ENCODE measurements at regions not wholly inside any gene's neighbourhood (a gene's known extent, or its start where the extent isn't known, plus 50 kb on each side); places are given as distances from the start of the nearest gene placed in this dataset.

DNA sequence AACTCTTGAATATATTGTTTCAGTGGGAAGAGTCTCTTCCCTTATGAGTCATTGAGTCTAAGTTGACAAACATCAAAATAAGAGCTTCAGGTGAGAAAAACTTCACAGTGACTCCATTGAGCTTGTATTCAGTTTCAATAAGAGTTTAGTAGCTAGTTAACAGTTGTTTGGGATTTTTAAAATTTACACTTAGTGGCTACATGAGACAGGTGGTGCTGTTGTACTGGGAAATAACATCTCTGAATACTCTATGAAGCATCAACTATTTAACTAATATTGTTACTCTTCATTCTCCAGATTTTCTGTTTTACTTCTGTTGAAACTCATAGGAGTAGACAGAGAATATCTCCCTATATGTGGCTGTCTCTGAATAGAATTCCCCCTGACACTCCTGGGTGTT, 1609.1 kb downstream of the C4orf33 start:
- no peak overlapping the region for H3K4me3 ChIP-seq (replicated peaks in 1 of 3)
- DNase-seq: no peak
- no peak overlapping the region for H3K27ac ChIP-seq
- H3K27me3 ChIP-seq: no peaks in the 10 kb centered on the region
- no peaks in the 10 kb centered on the region for H3K36me3 ChIP-seq
- intact Hi-C loops (cut with DNase I): no loop called here
- TF ChIP-seq, protein P1, sequence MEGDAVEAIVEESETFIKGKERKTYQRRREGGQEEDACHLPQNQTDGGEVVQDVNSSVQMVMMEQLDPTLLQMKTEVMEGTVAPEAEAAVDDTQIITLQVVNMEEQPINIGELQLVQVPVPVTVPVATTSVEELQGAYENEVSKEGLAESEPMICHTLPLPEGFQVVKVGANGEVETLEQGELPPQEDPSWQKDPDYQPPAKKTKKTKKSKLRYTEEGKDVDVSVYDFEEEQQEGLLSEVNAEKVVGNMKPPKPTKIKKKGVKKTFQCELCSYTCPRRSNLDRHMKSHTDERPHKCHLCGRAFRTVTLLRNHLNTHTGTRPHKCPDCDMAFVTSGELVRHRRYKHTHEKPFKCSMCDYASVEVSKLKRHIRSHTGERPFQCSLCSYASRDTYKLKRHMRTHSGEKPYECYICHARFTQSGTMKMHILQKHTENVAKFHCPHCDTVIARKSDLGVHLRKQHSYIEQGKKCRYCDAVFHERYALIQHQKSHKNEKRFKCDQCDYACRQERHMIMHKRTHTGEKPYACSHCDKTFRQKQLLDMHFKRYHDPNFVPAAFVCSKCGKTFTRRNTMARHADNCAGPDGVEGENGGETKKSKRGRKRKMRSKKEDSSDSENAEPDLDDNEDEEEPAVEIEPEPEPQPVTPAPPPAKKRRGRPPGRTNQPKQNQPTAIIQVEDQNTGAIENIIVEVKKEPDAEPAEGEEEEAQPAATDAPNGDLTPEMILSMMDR (IDR thresholded peaks at IDR 0.05): no peak
- TF ChIP-seq POLR2A (IDR thresholded peaks at IDR 0.05): no peak
- H3K4me1 ChIP-seq: no peaks in the 10 kb centered on the region
- H3K9me3 ChIP-seq: no peaks in the 10 kb centered on the region

DNA sequence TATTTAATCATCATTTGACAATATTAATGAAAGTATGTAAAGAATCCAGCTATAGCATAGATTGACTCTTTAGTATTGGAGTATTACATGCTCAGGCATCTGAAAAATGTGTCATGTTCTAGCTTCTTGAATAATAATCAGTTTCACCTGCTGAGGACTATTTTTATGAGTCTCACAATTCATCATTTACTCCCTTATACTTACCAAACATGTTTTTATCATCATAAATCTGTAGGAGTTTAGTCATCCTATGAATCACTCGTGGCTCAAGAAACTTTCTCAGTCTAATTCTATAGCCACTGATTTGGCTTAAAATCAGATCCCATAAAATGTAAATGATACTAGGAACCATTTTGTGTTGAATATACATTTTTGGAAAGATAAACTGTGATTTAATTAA, 1616.1 kb downstream of the C4orf33 start:
- Histone ChIP-seq H3K4me1 (no peaks in the 10 kb centered on the region), H3K9me3 (no peaks in the 10 kb centered on the region), H3K27me3 (no peaks in the 10 kb centered on the region), H3K27ac (no peak overlapping the region), H3K36me3 (no peaks in the 10 kb centered on the region), H3K4me3 (replicated peaks in 1 of 3) (no peak overlapping the region)
- 44 to 81% methylated on average over 1 of the region's 1 CpG for WGBS, 2 donors
- no peak for DNase-seq
- intact Hi-C loops (cut with DNase I): no loop called here
- TF ChIP-seq, protein P1 (IDR thresholded peaks at IDR 0.05): no peak
- TF ChIP-seq POLR2A (IDR thresholded peaks at IDR 0.05): no peak

DNA sequence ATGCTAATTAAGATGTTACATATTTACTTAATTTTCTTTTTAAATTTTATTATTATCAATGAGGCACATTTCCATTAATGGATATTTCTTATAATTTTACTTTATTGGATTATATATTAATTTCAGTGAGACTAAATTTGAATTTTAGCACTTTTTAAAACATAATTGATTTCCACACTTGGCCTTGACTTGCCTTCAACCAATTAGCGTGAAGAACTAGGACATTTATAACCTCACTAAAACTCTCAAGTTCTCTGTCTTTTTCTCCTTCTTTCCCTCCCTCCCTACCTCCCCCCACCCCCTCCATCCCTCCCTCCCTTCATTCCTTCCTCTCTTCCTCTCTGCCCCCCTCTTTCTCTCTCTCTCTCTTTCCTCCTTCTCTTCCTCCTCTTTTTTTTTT, 1618.1 kb downstream of the C4orf33 start:
- intact Hi-C loops (cut with DNase I): no loop called here
- no peak for TF ChIP-seq POLR2A (IDR thresholded peaks at IDR 0.05)
- TF ChIP-seq, protein P1 (IDR thresholded peaks at IDR 0.05): no peak
- Histone ChIP-seq H3K36me3 (no peaks in the 10 kb centered on the region), H3K4me1 (no peaks in the 10 kb centered on the region), H3K27ac (no peak overlapping the region), H3K4me3 (replicated peaks in 1 of 3) (no peak overlapping the region), H3K27me3 (no peaks in the 10 kb centered on the region), H3K9me3 (no peaks in the 10 kb centered on the region)
- 49 to 92% methylated on average over 1 of the region's 1 CpG for WGBS, 2 donors
- DNase-seq: no peak

DNA sequence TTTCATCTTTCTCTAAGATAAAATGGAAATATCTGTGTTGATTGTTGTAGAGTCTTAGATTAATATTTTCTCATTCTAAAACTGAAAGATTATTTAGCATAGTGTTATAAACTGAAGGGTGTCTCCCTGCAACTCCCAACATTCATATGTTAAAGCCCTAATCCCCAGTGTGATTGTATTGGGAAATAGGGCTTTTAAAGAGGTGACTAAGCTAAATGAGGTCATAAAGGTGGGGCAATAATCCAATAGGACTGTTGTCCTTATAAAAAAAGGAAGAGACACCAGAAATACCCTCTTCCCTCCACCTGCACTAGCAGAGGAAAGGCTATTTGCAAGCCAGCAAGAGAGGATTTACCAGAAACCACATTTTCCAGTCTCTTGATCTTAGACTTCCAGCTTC, 1626.4 kb downstream of the C4orf33 start:
- Histone ChIP-seq H3K4me1 (no peaks in the 10 kb centered on the region), H3K9me3 (no peaks in the 10 kb centered on the region), H3K36me3 (no peaks in the 10 kb centered on the region), H3K4me3 (replicated peaks in 1 of 3) (no peak overlapping the region), H3K27ac (no peak overlapping the region), H3K27me3 (no peaks in the 10 kb centered on the region)
- TF ChIP-seq POLR2A (IDR thresholded peaks at IDR 0.05): no peak
- TF ChIP-seq, protein P1 (IDR thresholded peaks at IDR 0.05): no peak
- no peak for DNase-seq
- intact Hi-C loops (cut with DNase I): no loop called here

DNA sequence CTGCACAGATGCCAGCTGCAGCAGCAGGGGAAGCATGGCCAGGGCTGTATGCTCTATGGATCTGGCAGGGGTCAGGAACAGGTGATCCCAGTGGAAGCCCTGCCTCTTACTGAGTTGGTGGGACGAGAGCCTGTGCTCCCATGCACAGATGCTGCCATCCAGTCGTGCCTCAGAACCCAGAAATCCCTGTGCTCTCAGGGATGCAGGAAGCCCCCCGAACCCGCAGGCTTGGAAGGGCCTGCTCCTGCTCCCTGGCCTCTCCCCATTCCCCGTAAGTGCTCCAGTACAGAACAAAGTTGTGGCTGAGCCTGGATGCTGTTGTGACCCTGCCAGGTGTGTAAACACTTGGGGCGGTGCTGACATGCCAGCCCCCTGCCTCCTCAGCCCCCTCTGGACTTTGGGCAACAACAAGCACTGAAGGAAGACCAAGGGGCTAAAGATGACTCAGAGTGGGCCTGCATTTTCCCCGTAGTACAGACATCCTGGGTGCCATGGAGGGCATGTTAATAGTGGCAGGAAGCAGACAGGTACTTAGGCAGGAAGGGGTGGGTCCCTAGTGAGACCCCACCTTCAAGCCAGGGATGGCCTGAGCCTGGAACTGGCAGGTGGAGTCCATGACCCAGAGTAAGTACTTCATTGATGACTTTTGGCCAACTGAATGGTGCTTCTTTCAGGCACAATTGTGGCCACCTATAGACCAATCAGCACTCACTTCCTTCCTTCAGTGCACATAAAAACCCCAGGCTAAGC, 1640.7 kb downstream of the C4orf33 start:
- Histone ChIP-seq H3K4me3 (replicated peaks in 1 of 3) (no peak overlapping the region), H3K27ac (no peak overlapping the region), H3K36me3 (no peaks in the 10 kb centered on the region), H3K4me1 (no peaks in the 10 kb centered on the region), H3K9me3 (no peaks in the 10 kb centered on the region), H3K27me3 (no peaks in the 10 kb centered on the region)
- TF ChIP-seq POLR2A (IDR thresholded peaks at IDR 0.05): no peak
- TF ChIP-seq, protein P1 (IDR thresholded peaks at IDR 0.05): no peak
- WGBS, 2 donors: 82 to 86% methylated on average over 5 to 6 of the region's 7 CpGs
- DNase-seq: no peak
- intact Hi-C loops (cut with DNase I): no loop called here
